ENCODE measurements at regions not wholly inside any gene's neighbourhood (a gene's known extent, or its start where the extent isn't known, plus 50 kb on each side); places are given as distances from the start of the nearest gene placed in this dataset.

DNA sequence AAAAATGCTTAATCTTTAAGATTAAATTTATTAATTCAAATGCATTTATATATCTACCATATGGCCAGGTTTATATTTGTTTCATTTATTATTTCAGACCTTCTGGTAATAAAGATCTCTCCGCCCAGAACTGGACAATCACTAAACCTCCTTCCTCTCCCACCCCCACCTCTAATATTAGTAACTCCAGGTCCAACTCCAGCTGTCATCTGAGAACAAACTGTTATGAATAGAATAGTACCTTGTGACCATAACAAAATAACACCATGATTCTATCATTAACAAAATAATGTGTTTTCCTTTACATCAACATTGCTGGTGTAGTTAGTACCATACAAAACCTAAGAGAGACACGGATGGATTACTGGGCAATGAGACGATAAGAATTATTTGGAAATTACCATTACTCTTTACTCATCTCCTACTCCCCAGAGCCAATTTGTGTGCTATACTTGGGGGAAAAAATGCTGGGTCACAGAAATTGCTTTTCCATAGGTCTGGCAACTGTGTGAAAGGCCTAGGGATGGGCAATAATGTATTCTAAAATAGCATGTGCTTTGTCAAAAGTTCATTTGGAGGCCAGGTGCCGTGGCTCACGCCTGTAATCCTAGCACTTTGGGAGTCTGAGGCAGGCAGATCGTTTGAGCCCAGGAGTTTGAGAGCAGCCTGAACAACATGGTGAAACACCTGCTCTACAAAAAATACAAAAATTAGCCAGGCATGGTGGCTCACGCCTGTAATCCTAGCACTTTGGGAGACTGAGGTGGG lies 186.1 kb downstream of the ENC1 start:
- ATAC-seq (no peak), DNase-seq (no peak)
- Histone ChIP-seq H3K79me2 (ENCODE audit: low read length) (no peaks in the 10 kb centered on the region), H3K9me3 (ENCODE audit: low read length) (no peaks in the 10 kb centered on the region), H3K9me2 (replicated peaks; ENCODE audit: low read length) (no peaks in the 10 kb centered on the region), H4K20me1 (ENCODE audit: low read length) (no peaks in the 10 kb centered on the region), H3K27me3 (ENCODE audit: low read length) (no peaks in the 10 kb centered on the region), H2AFZ (ENCODE audit: low read length) (no peak overlapping the region), H3K9ac (ENCODE audit: low read length) (no peak overlapping the region), H3K4me2 (ENCODE audit: low read length) (no peak overlapping the region), H3K4me1 (ENCODE audit: insufficient read depth, low read length) (no peaks in the 10 kb centered on the region), H3K27ac (ENCODE audit: low read length) (no peak overlapping the region), H3F3A (ENCODE audit: low read length, unreplicated experiment) (no peaks in the 10 kb centered on the region), H3K36me3 (ENCODE audit: low read depth, low read length) (no peaks in the 10 kb centered on the region), H3K4me3 (ENCODE audit: low read length) (no peak overlapping the region)
- BruUV-seq (replicated peaks), result no TSS peak
- no peak for TF ChIP-seq EZH2 (IDR thresholded peaks at IDR 0.05; ENCODE audit: low read length, unreplicated experiment)
- TF ChIP-seq EZH2phosphoT487 (IDR thresholded peaks at IDR 0.05; ENCODE audit: borderline replicate concordance, low read length), result no peak
- TF ChIP-seq CTCF (conservative IDR thresholded peaks at IDR 0.05; ENCODE audit: low read depth, low read length), result no peak
- ChIA-PET POLR2A (ENCODE audit: unreplicated experiment) (no interaction called here), CTCF (no interaction called here)
- intact Hi-C loops (cut with micrococcal nuclease), result no loop called here

GRCh38 chr5:74452856-74453255 lies 187.7 kb downstream of the ENC1 start:
- H3K27ac ChIP-seq (ENCODE audit: low read length), result no peak overlapping the region
- H3K9me2 ChIP-seq (replicated peaks; ENCODE audit: low read length), result no peaks in the 10 kb centered on the region
- H3K4me3 ChIP-seq (ENCODE audit: low read length), result no peak overlapping the region
- no peaks in the 10 kb centered on the region for H3K27me3 ChIP-seq (ENCODE audit: low read length)
- H3K36me3 ChIP-seq (ENCODE audit: low read depth, low read length), result no peaks in the 10 kb centered on the region
- DNase-seq (no peak), ATAC-seq (no peak)
- CTCF ChIA-PET, result no interaction called here
- H2AFZ ChIP-seq (ENCODE audit: low read length), result no peak overlapping the region
- no peak overlapping the region for H3K9ac ChIP-seq (ENCODE audit: low read length)
- no peaks in the 10 kb centered on the region for H3K9me3 ChIP-seq (ENCODE audit: low read length)
- no peaks in the 10 kb centered on the region for H3F3A ChIP-seq (ENCODE audit: low read length, unreplicated experiment)
- TF ChIP-seq EZH2phosphoT487 (IDR thresholded peaks at IDR 0.05; ENCODE audit: borderline replicate concordance, low read length) (no peak), EZH2 (IDR thresholded peaks at IDR 0.05; ENCODE audit: low read length, unreplicated experiment) (no peak), CTCF (conservative IDR thresholded peaks at IDR 0.05; ENCODE audit: low read depth, low read length) (no peak)
- H3K79me2 ChIP-seq (ENCODE audit: low read length), result no peaks in the 10 kb centered on the region
- no peaks in the 10 kb centered on the region for H3K4me1 ChIP-seq (ENCODE audit: insufficient read depth, low read length)
- no peaks in the 10 kb centered on the region for H4K20me1 ChIP-seq (ENCODE audit: low read length)
- BruUV-seq (replicated peaks), result no TSS peak
- POLR2A ChIA-PET (ENCODE audit: unreplicated experiment), result interaction anchor here (0.5 to 0.7 kb wide), 2 partner anchors 40 to 157 kb away, joined by 3 to 6 read pairs; no protein-coding TSS in a partner anchor
- intact Hi-C loops (cut with micrococcal nuclease), result no loop called here
- H3K4me2 ChIP-seq (ENCODE audit: low read length), result no peak overlapping the region

DNA sequence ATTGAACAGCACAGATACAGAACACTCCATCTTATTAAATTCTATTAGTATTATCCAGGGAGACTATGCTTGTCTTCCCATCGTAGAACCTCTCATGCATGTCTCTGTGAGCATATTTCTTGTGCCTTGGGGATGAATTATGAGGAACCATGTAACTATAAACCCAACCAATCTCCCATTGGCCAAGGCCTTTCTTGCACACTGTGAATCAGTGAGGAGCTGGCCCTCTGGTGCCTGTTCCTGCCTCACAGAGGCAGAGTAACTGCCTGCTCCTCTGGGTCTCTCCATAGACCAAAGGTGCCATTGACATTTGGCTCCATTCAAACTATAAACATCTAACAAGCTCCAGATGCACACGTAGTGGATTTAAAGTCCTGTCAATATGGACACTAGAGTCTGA lies 190.4 kb downstream of the ENC1 start:
- no peak overlapping the region for H3K4me3 ChIP-seq (ENCODE audit: low read length)
- H3K27me3 ChIP-seq (ENCODE audit: low read length), result no peaks in the 10 kb centered on the region
- no peaks in the 10 kb centered on the region for H3K79me2 ChIP-seq (ENCODE audit: low read length)
- no peak overlapping the region for H2AFZ ChIP-seq (ENCODE audit: low read length)
- no peak overlapping the region for H3K4me2 ChIP-seq (ENCODE audit: low read length)
- no peaks in the 10 kb centered on the region for H3K36me3 ChIP-seq (ENCODE audit: low read depth, low read length)
- BruUV-seq (replicated peaks), result no TSS peak
- H3F3A ChIP-seq (ENCODE audit: low read length, unreplicated experiment), result no peaks in the 10 kb centered on the region
- ATAC-seq (no peak), DNase-seq (no peak)
- no peak for TF ChIP-seq CTCF (conservative IDR thresholded peaks at IDR 0.05; ENCODE audit: low read depth, low read length)
- no peak for TF ChIP-seq EZH2 (IDR thresholded peaks at IDR 0.05; ENCODE audit: low read length, unreplicated experiment)
- TF ChIP-seq EZH2phosphoT487 (IDR thresholded peaks at IDR 0.05; ENCODE audit: borderline replicate concordance, low read length), result no peak
- POLR2A ChIA-PET (ENCODE audit: unreplicated experiment), result no interaction called here
- no peaks in the 10 kb centered on the region for H3K9me3 ChIP-seq (ENCODE audit: low read length)
- H3K9ac ChIP-seq (ENCODE audit: low read length), result no peak overlapping the region
- no peak overlapping the region for H3K27ac ChIP-seq (ENCODE audit: low read length)
- H3K9me2 ChIP-seq (replicated peaks; ENCODE audit: low read length), result no peaks in the 10 kb centered on the region
- intact Hi-C loops (cut with micrococcal nuclease), result no loop called here
- no peaks in the 10 kb centered on the region for H3K4me1 ChIP-seq (ENCODE audit: insufficient read depth, low read length)
- CTCF ChIA-PET, result no interaction called here
- no peaks in the 10 kb centered on the region for H4K20me1 ChIP-seq (ENCODE audit: low read length)
